Colonic mucosa (tissue), 4 donors: ENCODE measurements at regions not wholly inside any gene's neighbourhood (a gene's known extent, or its start where the extent isn't known, plus 50 kb on each side); places are given as distances from the start of the nearest gene placed in this dataset.
"Not testable (repeated sequence)": the region's sequence is repeated elsewhere in the genome, so short reads cannot be mapped to it uniquely, and the experiment has no call there.

Source experiments
- DNase-seq: peaks from one replicate; pipeline ENCODE4 v3.0.0-alpha.2; 2020
- H3K27ac ChIP-seq: fragments of 200-600 bp; one replicate; pipeline ENCODE4 v1.8.0; 2021
- H3K27me3 ChIP-seq: fragments of 200-600 bp; one replicate; pipeline ENCODE4 v1.8.0; 2021
- H3K36me3 ChIP-seq: fragments of 200-600 bp; one replicate; pipeline ENCODE4 v1.8.0; 2021
- H3K4me1 ChIP-seq: fragments of 200-600 bp; one replicate; pipeline ENCODE4 v1.8.0; 2021; ENCODE audit warnings: mild to moderate bottlenecking
- H3K4me3 ChIP-seq: fragments of 200-600 bp; one replicate; pipeline ENCODE4 v1.8.0; 2021
- H3K9ac ChIP-seq, 2 donors: one replicate each; pipeline ENCODE4 v1.7.0; 2013; ENCODE audit warnings: control low read depth in 2 of 2, low read depth in 2 of 2, low read length in 2 of 2
- H3K9me3 ChIP-seq: fragments of 200-600 bp; one replicate; pipeline ENCODE4 v1.8.0; 2021
- CTCF ChIP-seq: fragments of 200-600 bp; IDR thresholded peaks from one replicate; pipeline ENCODE4 v1.8.0; 2022; ENCODE audit warnings: antibody characterized with exemption, mild to moderate bottlenecking
- intact Hi-C: fragments of 100-400 bp; cut with DNase I; formaldehyde crosslinking; loops from one replicate; pipeline ENCODE4 v1.14.1; 2022
- donor health status: healthy.
- donor health status: DM: no; HTN: no; CAD: no.
- donor health status: DM: no; HTN: no; CAD: no.

DNA sequence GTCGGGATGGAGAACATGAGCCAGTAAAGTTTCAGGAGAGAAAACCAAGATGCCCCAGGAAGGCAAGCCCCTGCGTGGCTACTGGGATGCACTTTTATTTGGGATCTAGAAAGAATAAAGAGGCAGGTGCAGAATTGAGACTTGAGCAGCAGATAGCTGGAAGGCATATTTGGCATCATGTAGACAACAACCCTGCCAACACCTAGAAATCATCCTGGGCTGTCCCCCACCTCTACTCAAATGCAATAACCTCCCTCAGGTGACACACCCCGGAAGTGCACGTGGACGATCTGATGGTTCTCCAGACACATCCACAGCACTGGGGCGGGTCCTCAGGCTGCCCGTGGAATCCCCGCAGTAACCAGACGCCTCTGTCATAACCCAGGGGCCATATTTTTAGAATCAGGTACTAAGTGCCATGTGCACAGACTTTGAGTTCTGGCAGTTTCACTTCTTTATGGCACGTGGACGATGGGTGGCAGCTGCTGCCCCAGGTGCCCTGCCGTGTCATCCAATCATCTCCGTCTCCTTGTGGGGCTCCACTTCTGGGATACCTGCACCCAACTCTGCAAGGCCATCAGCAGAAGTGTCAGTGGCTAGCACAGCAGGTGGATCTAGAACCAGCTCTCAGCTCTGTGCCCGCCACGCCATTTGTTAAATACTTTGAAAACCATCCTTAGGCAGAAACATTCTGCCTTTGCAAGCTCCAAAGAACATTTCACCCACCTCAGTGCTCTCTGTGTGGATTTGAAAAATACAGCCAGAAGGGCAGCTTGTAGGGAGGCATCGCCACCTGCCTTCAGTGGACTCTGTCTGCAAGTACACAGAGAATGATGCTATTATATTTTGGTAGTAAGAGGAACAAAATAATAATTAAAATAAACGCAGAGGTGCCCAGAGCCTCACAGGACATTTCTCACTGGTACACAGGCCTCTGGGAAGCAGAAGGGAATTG is 771.7 kb upstream of the TMEM132C start:
- Histone ChIP-seq H3K27me3 (no peaks in the 10 kb centered on the region), H3K4me1 (no peaks in the 10 kb centered on the region), H3K9ac (no peak overlapping the region), H3K36me3 (no peaks in the 10 kb centered on the region), H3K4me3 (no peak overlapping the region), H3K27ac (no peak overlapping the region), H3K9me3 (no peaks in the 10 kb centered on the region)
- intact Hi-C loops = no loop called here
- no peak for DNase-seq
- no peak for TF ChIP-seq CTCF

- Histone ChIP-seq H3K9me3 (no peaks in the 10 kb centered on the region), H3K4me3 (no peak overlapping the region), H3K36me3 (no peaks in the 10 kb centered on the region), H3K9ac (no peak overlapping the region), H3K27ac (no peak overlapping the region), H3K27me3 (no peaks in the 10 kb centered on the region), H3K4me1 (no peaks in the 10 kb centered on the region)
- TF ChIP-seq CTCF = no peak
- no peak for DNase-seq
- intact Hi-C loops = no loop called here
Observed at GRCh38 chr12:127496255-127496654, 770.7 kb upstream of the TMEM132C start.

- Histone ChIP-seq H3K4me1 (no peaks in the 10 kb centered on the region), H3K4me3 (no peak overlapping the region), H3K27ac (no peak overlapping the region), H3K36me3 (no peaks in the 10 kb centered on the region), H3K27me3 (no peaks in the 10 kb centered on the region), H3K9me3 (no peaks in the 10 kb centered on the region), H3K9ac (no peak overlapping the region)
- TF ChIP-seq CTCF = no peak
- intact Hi-C loops = no loop called here
- DNase-seq = no peak
Observed at GRCh38 chr12:127500512-127501035, 766.4 kb upstream of the TMEM132C start.

DNA sequence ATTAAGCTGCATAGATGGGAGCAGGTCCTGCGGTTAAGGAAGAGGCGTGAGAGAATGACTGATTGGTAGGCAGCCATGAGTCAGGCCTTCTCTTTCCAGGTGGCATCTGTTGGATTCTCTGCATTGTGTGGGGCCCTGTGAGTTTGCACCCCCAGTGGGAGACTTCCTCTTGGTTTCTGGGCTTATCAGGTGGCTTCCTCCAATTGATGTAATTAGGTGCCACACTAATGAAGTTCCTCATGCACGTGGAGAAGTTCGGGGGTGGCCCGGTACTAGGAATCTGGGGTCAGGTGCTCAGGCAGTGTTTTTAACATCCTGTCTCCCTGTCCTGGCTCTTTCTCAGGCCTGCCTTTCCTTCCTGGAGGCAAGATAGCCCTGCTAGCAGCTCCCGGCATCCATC is 765.1 kb upstream of the TMEM132C start:
- Histone ChIP-seq H3K27me3 (no peaks in the 10 kb centered on the region), H3K4me1 (no peaks in the 10 kb centered on the region), H3K27ac (no peak overlapping the region), H3K9me3 (no peaks in the 10 kb centered on the region), H3K9ac (no peak overlapping the region), H3K36me3 (no peaks in the 10 kb centered on the region), H3K4me3 (no peak overlapping the region)
- TF ChIP-seq CTCF = no peak
- intact Hi-C loops = no loop called here
- DNase-seq = no peak

GRCh38 chr12:127503246-127503645 is 763.7 kb upstream of the TMEM132C start:
- H3K27ac ChIP-seq = no peak overlapping the region
- no peaks in the 10 kb centered on the region for H3K36me3 ChIP-seq
- intact Hi-C loops = no loop called here
- TF ChIP-seq CTCF = no peak
- H3K27me3 ChIP-seq = no peaks in the 10 kb centered on the region
- no peak overlapping the region for H3K4me3 ChIP-seq
- H3K9ac ChIP-seq = no peak overlapping the region
- DNase-seq = no peak
- H3K9me3 ChIP-seq = no peaks in the 10 kb centered on the region
- H3K4me1 ChIP-seq = no peaks in the 10 kb centered on the region

- H3K27ac ChIP-seq, H3K4me3 ChIP-seq, H3K36me3 ChIP-seq, H3K27me3 ChIP-seq, H3K9ac ChIP-seq, H3K4me1 ChIP-seq, DNase-seq, H3K9me3 ChIP-seq, intact Hi-C loops: not testable (repeated sequence)
Observed at GRCh38 chr12:127503996-127504395, 763.0 kb upstream of the TMEM132C start.
